Adrenal gland (tissue), 9 donors: ENCODE measurements at regions not wholly inside any gene's neighbourhood (a gene's known extent, or its start where the extent isn't known, plus 50 kb on each side); places are given as distances from the start of the nearest gene placed in this dataset.

Experiments used
- DNase-seq, 7 donors: peaks; one replicate each; pipeline ENCODE4 v3.0.0-alpha.2; 2019 to 2020
- H3K27ac ChIP-seq, 5 donors: fragments of 200-600 bp; sonication (generic) in 4 of 5; 1 replicate in 3 of 5; 2 replicates in 2 of 5; pipeline versions ENCODE4 v1.5.1 to v1.8.0; 2016 to 2020; ENCODE audit warnings: mild to moderate bottlenecking in 1 of 5
- H3K27me3 ChIP-seq: fragments of 200-600 bp; 2 replicates; pipeline ENCODE4 v1.8.0; 2021
- H3K36me3 ChIP-seq, 2 donors: fragments of 200-600 bp; replicated peaks in 1 of 2; 1 replicate in 1 of 2; 2 replicates in 1 of 2; pipeline versions ENCODE4 v1.5.1 to v1.8.0; 2018 to 2022
- H3K4me1 ChIP-seq, 2 donors: fragments of 200-600 bp; replicated peaks in 1 of 2; 1 replicate in 1 of 2; 2 replicates in 1 of 2; pipeline versions ENCODE4 v1.5.1 to v1.8.0; 2018 to 2021
- H3K4me3 ChIP-seq, 4 donors: fragments of 200-600 bp; sonication (generic) in 3 of 4; one replicate each; pipeline ENCODE4 v1.5.1; 2016 to 2018
- H3K9me3 ChIP-seq, 3 donors: fragments of 200-600 bp; sonication (generic) in 1 of 3; replicated peaks in 1 of 3; 1 replicate in 2 of 3; 2 replicates in 1 of 3; pipeline versions ENCODE4 v1.5.1 to v1.8.0; 2016 to 2021
- POLR2A ChIP-seq, 2 donors: fragments of 450-650 bp; IDR thresholded peaks; one replicate each; pipeline ENCODE4 v1.6.1; 2017; ENCODE audit warnings: antibody characterized with exemption in 2 of 2, mild to moderate bottlenecking in 2 of 2, moderate library complexity in 1 of 2
- WGBS, 4 donors: extraction: QIAGEN DNeasy Blood & Tissue Kit in 2 of 4; methylation state at CpG; one replicate each; pipeline versions ENCODE4 v1.1.5 to v1.1.7; 2013 to 2017; 5-methylcytosine and 5-hydroxymethylcytosine counted together
- intact Hi-C, 2 donors: fragments of 100-400 bp; cut with DNase I; formaldehyde crosslinking; loops; one replicate each; pipeline versions ENCODE4 v1.14.1 to v1.15.0; 2022 to 2023
- TF ChIP-seq, protein P1 (sequence below), 6 experiments: fragments of 450-650 bp in 4 of 6; fragments of 200-600 bp in 2 of 6; sonication (generic) in 1 of 6; IDR thresholded peaks; 1 replicate in 5 of 6; 2 replicates in 1 of 6; pipeline versions ENCODE4 v1.5.1 to v1.8.0; 2016 to 2021; ENCODE audit warnings: antibody characterized with exemption in 6 of 6, mild to moderate bottlenecking in 2 of 6, moderate library complexity in 1 of 6
- donor health status: healthy with polysubstance abuse.
- donor health status: Bipolar disorder and iron deficiency.
- donor health status: DM: yes; HTN: yes; CAD: no.
- donor health status: DM: no; HTN: no; CAD: no.
- donor health status: DM: no; HTN: no; CAD: no.

GRCh38 chr11:70537576-70538571, 139.5 kb downstream of the CTTN start:
- no peaks in the 10 kb centered on the region for H3K27me3 ChIP-seq
- no peaks in the 10 kb centered on the region for H3K9me3 ChIP-seq
- TF ChIP-seq POLR2A (IDR thresholded peaks at IDR 0.05): no peak
- TF ChIP-seq, protein P1, sequence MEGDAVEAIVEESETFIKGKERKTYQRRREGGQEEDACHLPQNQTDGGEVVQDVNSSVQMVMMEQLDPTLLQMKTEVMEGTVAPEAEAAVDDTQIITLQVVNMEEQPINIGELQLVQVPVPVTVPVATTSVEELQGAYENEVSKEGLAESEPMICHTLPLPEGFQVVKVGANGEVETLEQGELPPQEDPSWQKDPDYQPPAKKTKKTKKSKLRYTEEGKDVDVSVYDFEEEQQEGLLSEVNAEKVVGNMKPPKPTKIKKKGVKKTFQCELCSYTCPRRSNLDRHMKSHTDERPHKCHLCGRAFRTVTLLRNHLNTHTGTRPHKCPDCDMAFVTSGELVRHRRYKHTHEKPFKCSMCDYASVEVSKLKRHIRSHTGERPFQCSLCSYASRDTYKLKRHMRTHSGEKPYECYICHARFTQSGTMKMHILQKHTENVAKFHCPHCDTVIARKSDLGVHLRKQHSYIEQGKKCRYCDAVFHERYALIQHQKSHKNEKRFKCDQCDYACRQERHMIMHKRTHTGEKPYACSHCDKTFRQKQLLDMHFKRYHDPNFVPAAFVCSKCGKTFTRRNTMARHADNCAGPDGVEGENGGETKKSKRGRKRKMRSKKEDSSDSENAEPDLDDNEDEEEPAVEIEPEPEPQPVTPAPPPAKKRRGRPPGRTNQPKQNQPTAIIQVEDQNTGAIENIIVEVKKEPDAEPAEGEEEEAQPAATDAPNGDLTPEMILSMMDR (IDR thresholded peaks at IDR 0.05): no peak
- DNase-seq: no peak
- H3K4me3 ChIP-seq: no peak overlapping the region
- intact Hi-C loops: no loop called here
- H3K4me1 ChIP-seq: no peaks in the 10 kb centered on the region
- H3K27ac ChIP-seq: no peak overlapping the region
- WGBS, 4 donors: 89 to 92% (median 91%) methylated on average over 5 to 28 of the region's 28 CpGs
- H3K36me3 ChIP-seq: no peaks in the 10 kb centered on the region

- H3K4me1 ChIP-seq: no peaks in the 10 kb centered on the region
- TF ChIP-seq, protein P1 (IDR thresholded peaks at IDR 0.05): no peak
- no peak for TF ChIP-seq POLR2A (IDR thresholded peaks at IDR 0.05)
- WGBS, 4 donors: 85 to 93% (median 91%) methylated on average over 13 to 22 of the region's 22 CpGs
- no peak overlapping the region for H3K4me3 ChIP-seq
- no peaks in the 10 kb centered on the region for H3K36me3 ChIP-seq
- no peaks in the 10 kb centered on the region for H3K9me3 ChIP-seq
- intact Hi-C loops: no loop called here
- H3K27me3 ChIP-seq: no peaks in the 10 kb centered on the region
- no peak overlapping the region for H3K27ac ChIP-seq
- no peak for DNase-seq
Measured at GRCh38 chr11:70538641-70539359, 140.5 kb downstream of the CTTN start.

GRCh38 chr11:70539360-70540095, 141.2 kb downstream of the CTTN start:
- intact Hi-C loops: no loop called here

More at GRCh38 chr11:70539360-70540095, 141.2 kb downstream of the CTTN start:
- Histone ChIP-seq H3K27me3 (no peaks in the 10 kb centered on the region), H3K4me3 (no peak overlapping the region), H3K36me3 (no peaks in the 10 kb centered on the region), H3K27ac (no peak overlapping the region), H3K9me3 (no peaks in the 10 kb centered on the region), H3K4me1 (no peaks in the 10 kb centered on the region)
- TF ChIP-seq, protein P1 (IDR thresholded peaks at IDR 0.05): no peak
- no peak for TF ChIP-seq POLR2A (IDR thresholded peaks at IDR 0.05)
- WGBS, 4 donors: 90 to 92% (median 92%) methylated on average over 25 to 26 of the region's 26 CpGs
- no peak for DNase-seq
